ENCODE measurements at regions not wholly inside any gene's neighbourhood (a gene's known extent, or its start where the extent isn't known, plus 50 kb on each side); places are given as distances from the start of the nearest gene placed in this dataset.

GRCh38 chr17:27216836-27217235 lies 77.1 kb upstream of the WSB1 start:
- DNase-seq = no peak

GRCh38 chr17:27217631-27218030 lies 76.3 kb upstream of the WSB1 start:
- no peak for DNase-seq

GRCh38 chr17:27218041-27218440 lies 75.9 kb upstream of the WSB1 start:
- no peak for DNase-seq

- DNase-seq = peak; percentile 29
Measured at GRCh38 chr17:27218719-27219488, 75.0 kb upstream of the WSB1 start.

GRCh38 chr17:27222515-27222914 lies 71.4 kb upstream of the WSB1 start:
- no peak for DNase-seq

GRCh38 chr17:27224526-27225315 lies 69.2 kb upstream of the WSB1 start:
- no peak for DNase-seq

GRCh38 chr17:27226611-27227230 lies 67.2 kb upstream of the WSB1 start:
- DNase-seq = no peak

GRCh38 chr17:27230996-27231395 lies 62.9 kb upstream of the WSB1 start:
- no peak for DNase-seq

GRCh38 chr17:27232328-27232727 lies 61.6 kb upstream of the WSB1 start:
- DNase-seq = no peak

- no peak for DNase-seq
Measured at GRCh38 chr17:27233059-27233458, 60.9 kb upstream of the WSB1 start.

- DNase-seq = no peak
Measured at GRCh38 chr17:27233776-27234175, 60.1 kb upstream of the WSB1 start.

GRCh38 chr17:27236717-27237315 lies 57.1 kb upstream of the WSB1 start:
- DNase-seq = peak; percentile 82

- DNase-seq = no peak
Measured at GRCh38 chr17:27237890-27238289, 56.0 kb upstream of the WSB1 start.

- peak; percentile 45 for DNase-seq
Measured at GRCh38 chr17:27239046-27239445, 54.9 kb upstream of the WSB1 start.

- no peak for DNase-seq
Measured at GRCh38 chr17:27239584-27239983, 54.3 kb upstream of the WSB1 start.

GRCh38 chr17:27240086-27240801 lies 53.7 kb upstream of the WSB1 start:
- DNase-seq = no peak

- DNase-seq = no peak
Measured at GRCh38 chr17:27240802-27241155, 53.1 kb upstream of the WSB1 start.

- no peak for DNase-seq
Measured at GRCh38 chr17:27241346-27241946, 52.5 kb upstream of the WSB1 start.

GRCh38 chr17:27242951-27243350 lies 51.0 kb upstream of the WSB1 start:
- DNase-seq = no peak

GRCh38 chr17:27244011-27244410 lies 49.9 kb upstream of the WSB1 start:
- no peak for DNase-seq

Data from activated CD4-positive, alpha-beta T cell treated with anti-CD3 and anti-CD28 coated beads for 48 hours (primary cell).